NCI-H128 (cell line): ENCODE measurements at regions not wholly inside any gene's neighbourhood (a gene's known extent, or its start where the extent isn't known, plus 50 kb on each side); places are given as distances from the start of the nearest gene placed in this dataset.

Experiments
- DNase-seq: peaks from one replicate; lab custom pipeline; 2025; ENCODE audit not compliant: unreplicated experiment; lab: John Stamatoyannopoulos, UW

DNA sequence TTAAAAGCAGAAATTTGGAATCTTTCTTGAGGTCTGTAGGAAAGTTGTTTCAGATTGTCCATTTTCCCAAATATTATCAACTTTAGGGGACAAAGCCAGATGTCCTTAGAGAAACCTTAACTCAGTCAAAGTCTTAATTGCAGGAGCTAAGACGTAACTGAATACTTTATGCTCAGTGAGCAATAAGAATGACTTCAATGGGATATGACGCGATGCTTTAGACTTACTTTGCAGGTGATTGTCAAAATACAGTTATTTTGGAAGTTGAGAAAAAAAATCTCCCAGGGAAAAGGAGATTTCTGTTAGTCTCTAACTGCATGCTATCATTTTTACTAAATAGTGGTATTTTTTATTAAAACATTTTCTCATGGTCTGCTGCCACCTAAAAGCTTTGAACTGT, 750.9 kb upstream of the STXBP6 start:
- no peak for DNase-seq

DNA sequence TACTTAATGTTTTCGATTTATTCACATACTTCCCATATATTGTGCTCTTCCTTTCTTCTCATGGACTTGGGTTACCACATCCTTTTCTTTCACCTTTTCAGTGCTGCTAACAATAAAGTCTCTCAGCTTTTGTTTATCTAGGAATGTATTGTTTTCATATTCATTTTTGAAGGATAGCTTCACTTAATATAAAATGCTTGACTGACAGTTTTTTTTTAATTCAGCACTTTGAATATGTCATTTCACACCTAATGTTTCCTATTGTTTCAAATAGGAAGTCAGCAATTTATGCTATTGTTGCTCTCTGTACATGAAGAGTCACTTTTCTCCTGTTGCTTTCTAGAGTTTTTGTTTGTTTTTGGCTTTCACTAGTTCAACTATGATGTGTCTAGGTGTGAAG, 738.3 kb upstream of the STXBP6 start:
- DNase-seq, result no peak

DNA sequence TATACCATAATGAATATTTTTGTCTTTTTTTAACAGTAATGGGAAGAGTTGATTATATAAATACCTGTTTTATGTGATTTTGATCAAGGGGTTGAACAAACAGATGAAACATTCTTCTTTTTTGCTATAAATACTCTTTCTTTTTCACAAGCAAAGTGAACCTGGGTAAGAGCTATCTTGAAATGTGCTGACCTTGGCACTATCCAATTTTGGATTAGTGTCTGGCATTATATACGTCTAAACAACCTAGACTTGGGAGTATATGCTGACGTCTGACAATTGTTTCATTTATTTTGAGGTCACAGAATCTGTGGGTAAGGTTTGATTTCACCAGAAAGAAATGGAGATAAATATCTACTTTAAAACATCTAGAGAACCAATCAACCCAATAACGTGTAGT, 716.0 kb upstream of the STXBP6 start:
- DNase-seq, result no peak

DNA sequence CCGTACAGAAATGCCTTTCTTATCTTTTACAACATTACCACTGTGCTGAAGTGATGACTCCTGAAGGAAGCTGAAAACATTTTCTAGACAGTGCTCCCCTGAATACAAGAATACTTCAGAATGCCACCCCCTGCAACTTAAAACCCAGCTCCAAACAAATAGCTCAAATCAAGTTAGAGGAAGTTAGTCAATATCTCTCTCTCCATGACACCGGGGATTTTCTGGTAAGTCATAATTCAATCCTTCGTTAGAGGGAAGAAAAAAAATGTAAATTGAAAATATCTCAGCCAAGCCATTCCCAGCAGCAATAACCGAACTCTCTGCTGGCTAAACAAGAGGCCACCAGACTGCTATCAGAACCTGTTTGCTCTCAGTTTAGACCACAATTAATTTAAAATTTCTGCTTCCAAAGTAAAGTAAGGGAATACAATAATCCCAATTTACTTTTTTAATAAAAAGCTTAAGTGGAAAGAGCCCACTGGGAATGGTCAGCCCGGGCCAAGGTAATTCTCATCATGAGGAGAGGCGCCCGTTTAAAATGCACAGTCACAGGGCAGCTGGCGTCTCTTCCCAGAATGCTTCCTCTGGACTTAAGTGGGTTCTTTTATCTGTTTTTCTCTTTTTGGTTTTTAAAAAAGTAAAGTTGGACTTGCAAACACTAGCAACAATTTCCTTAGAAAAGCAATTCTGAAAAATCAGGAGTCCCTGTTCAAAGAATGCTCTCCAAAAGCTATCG, 710.1 kb upstream of the STXBP6 start:
- DNase-seq, result no peak

DNA sequence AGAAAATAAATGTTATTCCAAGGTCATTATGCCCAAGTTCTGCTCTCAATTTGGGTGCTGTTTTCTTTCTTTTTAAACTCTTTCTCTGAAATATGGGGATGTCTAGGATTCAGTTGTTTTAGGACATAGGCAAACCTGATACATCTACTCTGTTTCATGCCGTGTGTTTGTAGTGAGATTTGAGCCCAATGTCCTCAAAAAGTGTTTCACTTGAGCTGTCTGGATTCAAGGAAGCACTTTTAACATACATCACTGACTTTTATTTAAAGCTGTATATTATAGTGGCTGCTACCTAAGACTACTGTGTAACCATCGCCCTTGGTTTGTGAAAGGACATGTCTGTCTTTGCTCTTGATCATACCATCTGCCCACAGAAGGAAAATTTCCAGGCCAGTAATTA, 709.3 kb upstream of the STXBP6 start:
- no peak for DNase-seq

DNA sequence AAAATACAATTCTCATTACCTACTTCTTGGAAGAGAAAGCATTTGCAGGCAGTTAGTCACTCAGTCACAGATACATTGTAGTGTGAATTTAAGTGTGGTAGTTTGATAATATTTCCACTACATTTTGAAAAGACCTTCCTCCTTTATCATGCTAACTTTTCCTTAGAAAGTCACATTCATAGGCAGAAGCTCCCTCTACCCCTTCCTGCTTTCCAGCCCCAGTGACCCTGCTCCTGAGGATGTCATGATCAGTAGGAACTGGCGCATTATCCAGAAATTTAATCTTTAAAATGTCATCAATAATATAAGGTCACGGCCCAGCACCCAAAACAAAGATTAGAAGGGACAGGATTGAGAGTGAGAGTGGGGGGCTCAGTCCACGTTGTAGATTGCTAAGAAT, 707.4 kb upstream of the STXBP6 start:
- DNase-seq, result no peak

DNA sequence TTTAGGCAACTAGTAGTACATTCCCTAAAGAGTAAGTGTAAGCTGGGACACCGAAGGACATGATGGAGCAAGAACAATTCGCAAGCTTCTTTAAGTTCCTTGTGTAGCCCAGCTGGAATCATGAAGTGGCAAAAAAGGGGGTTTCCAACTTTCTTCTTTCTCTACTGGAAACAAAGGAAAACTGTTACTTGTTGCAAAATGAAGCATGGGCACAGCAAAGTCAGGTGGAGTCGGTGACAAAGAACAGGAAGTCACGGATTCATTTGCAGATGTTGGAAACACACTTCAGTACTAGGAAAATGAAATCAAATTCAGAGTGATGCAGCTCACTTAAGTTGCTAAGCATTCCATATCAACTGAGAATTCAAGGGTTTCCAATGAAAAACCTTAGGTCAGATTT, 706.9 kb upstream of the STXBP6 start:
- no peak for DNase-seq

DNA sequence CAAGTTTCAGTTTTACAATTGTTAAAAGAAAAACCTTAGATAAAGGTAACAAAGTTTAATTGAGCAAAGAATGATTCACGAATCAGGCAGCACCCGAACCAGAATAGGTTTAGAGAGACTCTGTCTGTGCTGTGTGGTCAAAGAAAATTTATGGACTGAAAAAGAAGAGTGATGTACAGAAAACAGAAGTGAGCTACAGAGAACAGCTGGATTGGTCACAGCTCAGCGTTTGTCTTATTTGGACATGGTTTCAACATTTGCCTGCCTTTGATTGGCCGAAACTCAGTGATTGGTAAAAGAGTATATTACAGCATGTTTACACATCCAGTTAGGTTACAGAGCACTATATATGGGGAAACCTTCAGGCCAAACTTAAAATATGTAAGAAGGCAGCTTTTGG, 703.2 kb upstream of the STXBP6 start:
- no peak for DNase-seq

DNA sequence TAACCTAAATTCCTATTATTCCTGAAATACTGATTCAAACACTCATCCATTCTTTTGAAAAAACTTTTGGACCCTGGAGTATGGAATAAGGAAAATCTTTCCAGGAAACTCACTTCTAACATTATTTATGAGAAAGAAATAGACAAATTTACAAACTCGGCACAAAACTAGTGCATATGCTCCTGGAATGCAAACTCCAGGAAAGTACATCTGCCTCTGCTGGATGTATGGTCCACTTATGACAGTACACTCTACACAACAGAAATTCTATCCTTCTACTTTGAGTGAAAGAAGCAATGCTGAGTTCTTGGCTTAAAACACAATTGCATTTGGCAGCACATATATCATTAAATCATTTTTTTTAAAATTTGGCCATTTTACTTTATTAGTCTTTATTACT, 700.5 kb upstream of the STXBP6 start:
- DNase-seq, result no peak
